Upper lobe of left lung (tissue), 4 donors: ENCODE measurements at regions not wholly inside any gene's neighbourhood (a gene's known extent, or its start where the extent isn't known, plus 50 kb on each side); places are given as distances from the start of the nearest gene placed in this dataset.

Source experiments
- CTCF ChIP-seq, 6 experiments: fragments of 450-650 bp in 4 of 6; fragments of 200-600 bp in 2 of 6; sonication (generic) in 2 of 6; IDR thresholded peaks; one replicate each; pipeline ENCODE4 v1.5.1; 2016 to 2019; ENCODE audit warnings: antibody characterized with exemption in 6 of 6
- EP300 ChIP-seq, 4 donors: sonication (generic); formaldehyde crosslinking; IDR thresholded peaks; one replicate each; pipeline ENCODE4 v1.5.1; 2017; ENCODE audit warnings: antibody characterized with exemption in 4 of 4, control low read depth in 2 of 4
- POLR2A ChIP-seq, 4 donors: fragments of 450-650 bp; IDR thresholded peaks; one replicate each; pipeline ENCODE4 v1.5.1; 2016 to 2017; ENCODE audit warnings: antibody characterized with exemption in 4 of 4, mild to moderate bottlenecking in 2 of 4

- TF ChIP-seq CTCF (IDR thresholded peaks at IDR 0.05) (no peak), POLR2A (IDR thresholded peaks at IDR 0.05) (no peak), EP300 (IDR thresholded peaks at IDR 0.05) (no peak)
Measured at GRCh38 chr1:118739501-118739900, 248.6 kb downstream of the TBX15 start.
